Uterus (tissue), 2 donors: ENCODE measurements at regions not wholly inside any gene's neighbourhood (a gene's known extent, or its start where the extent isn't known, plus 50 kb on each side); places are given as distances from the start of the nearest gene placed in this dataset.

Experiments used
- POLR2A ChIP-seq, 2 donors: fragments of 450-650 bp; IDR thresholded peaks; one replicate each; pipeline ENCODE4 v1.6.1; 2016; ENCODE audit warnings: antibody characterized with exemption in 2 of 2, mild to moderate bottlenecking in 1 of 2, moderate library complexity in 1 of 2
- TF ChIP-seq, protein P1 (sequence below), 4 experiments: fragments of 200-600 bp in 2 of 4; fragments of 450-650 bp in 2 of 4; sonication (generic) in 2 of 4; IDR thresholded peaks; one replicate each; pipeline ENCODE4 v1.5.1; 2016 to 2019; ENCODE audit warnings: antibody characterized with exemption in 4 of 4, mild to moderate bottlenecking in 2 of 4, moderate library complexity in 1 of 4

DNA sequence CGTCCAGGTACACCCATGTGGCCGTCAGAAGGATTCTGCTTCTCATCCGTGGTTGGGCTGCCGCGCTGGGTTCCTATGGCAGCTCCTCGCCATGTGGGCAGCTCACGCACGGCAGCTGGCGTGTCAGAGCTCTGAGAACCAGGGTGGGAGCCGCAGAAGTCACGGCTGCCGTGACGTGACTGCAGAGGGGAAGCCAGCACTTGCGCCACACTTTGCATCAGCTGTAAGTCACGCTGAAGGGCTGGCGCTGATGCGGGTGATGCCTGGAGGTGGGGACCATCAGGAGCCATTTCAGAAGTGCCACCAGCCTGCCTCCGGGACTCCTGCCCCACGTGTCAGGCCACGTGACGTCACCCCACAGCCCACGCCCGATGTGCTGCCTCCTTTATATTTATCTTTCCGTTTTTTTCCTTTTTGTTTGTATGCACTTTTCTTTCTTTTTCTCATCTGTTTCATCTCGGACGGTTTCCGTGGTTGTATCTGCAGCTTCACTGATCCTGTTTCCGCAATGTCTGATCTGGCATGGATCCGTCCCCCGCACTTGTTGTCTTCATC is 133.2 kb downstream of the IGLL1 start:
- no peak for TF ChIP-seq POLR2A (IDR thresholded peaks at IDR 0.05)
- TF ChIP-seq, protein P1, sequence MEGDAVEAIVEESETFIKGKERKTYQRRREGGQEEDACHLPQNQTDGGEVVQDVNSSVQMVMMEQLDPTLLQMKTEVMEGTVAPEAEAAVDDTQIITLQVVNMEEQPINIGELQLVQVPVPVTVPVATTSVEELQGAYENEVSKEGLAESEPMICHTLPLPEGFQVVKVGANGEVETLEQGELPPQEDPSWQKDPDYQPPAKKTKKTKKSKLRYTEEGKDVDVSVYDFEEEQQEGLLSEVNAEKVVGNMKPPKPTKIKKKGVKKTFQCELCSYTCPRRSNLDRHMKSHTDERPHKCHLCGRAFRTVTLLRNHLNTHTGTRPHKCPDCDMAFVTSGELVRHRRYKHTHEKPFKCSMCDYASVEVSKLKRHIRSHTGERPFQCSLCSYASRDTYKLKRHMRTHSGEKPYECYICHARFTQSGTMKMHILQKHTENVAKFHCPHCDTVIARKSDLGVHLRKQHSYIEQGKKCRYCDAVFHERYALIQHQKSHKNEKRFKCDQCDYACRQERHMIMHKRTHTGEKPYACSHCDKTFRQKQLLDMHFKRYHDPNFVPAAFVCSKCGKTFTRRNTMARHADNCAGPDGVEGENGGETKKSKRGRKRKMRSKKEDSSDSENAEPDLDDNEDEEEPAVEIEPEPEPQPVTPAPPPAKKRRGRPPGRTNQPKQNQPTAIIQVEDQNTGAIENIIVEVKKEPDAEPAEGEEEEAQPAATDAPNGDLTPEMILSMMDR (IDR thresholded peaks at IDR 0.05), result no peak
